ENCODE measurements at regions not wholly inside any gene's neighbourhood (a gene's known extent, or its start where the extent isn't known, plus 50 kb on each side); places are given as distances from the start of the nearest gene placed in this dataset.

- no peak for TF ChIP-seq CTCF (conservative IDR thresholded peaks at IDR 0.05)
- no peak for TF ChIP-seq ZFX (IDR thresholded peaks at IDR 0.05)
Observed at GRCh38 chr11:19501631-19502030, 211.0 kb upstream of the NAV2 start.

Measured in C4-2B (cell line).